Transverse colon (tissue), 4 donors: ENCODE measurements at regions not wholly inside any gene's neighbourhood (a gene's known extent, or its start where the extent isn't known, plus 50 kb on each side); places are given as distances from the start of the nearest gene placed in this dataset.

Source experiments
- DNase-seq: peaks from one replicate; pipeline ENCODE4 v3.0.0-alpha.2; 2019
- H3K27ac ChIP-seq, 4 donors: fragments of 200-600 bp; sonication (generic); 2 replicates each; pipeline ENCODE4 v1.5.1; 2016 to 2018; ENCODE audit warnings: inconsistent platforms in 4 of 4
- H3K27me3 ChIP-seq: fragments of 200-600 bp; sonication (generic); 2 replicates; pipeline ENCODE4 v1.5.1; 2017; ENCODE audit warnings: inconsistent platforms
- H3K36me3 ChIP-seq, 4 donors: fragments of 200-600 bp; sonication (generic); 2 replicates each; pipeline ENCODE4 v1.5.1; 2017 to 2019; ENCODE audit warnings: inconsistent platforms in 4 of 4
- H3K4me1 ChIP-seq, 4 donors: fragments of 200-600 bp; sonication (generic); 2 replicates each; pipeline ENCODE4 v1.5.1; 2017 to 2020; ENCODE audit warnings: inconsistent platforms in 4 of 4
- H3K4me3 ChIP-seq, 4 donors: fragments of 200-600 bp; sonication (generic); 1 replicate in 1 of 4; 2 replicates in 3 of 4; pipeline versions ENCODE4 v1.5.1 to v1.6.1; 2017 to 2019; ENCODE audit warnings: inconsistent platforms in 4 of 4
- H3K9me3 ChIP-seq, 2 donors: fragments of 200-600 bp; sonication (generic); 2 replicates each; pipeline ENCODE4 v1.5.1; 2017 to 2019; ENCODE audit warnings: inconsistent platforms in 2 of 2
- CTCF ChIP-seq, 5 experiments: fragments of 200-600 bp in 3 of 5; fragments of 450-650 bp in 2 of 5; sonication (generic) in 3 of 5; IDR thresholded peaks; 1 replicate in 2 of 5; 2 replicates in 3 of 5; pipeline ENCODE4 v1.5.1; 2016 to 2017; ENCODE audit warnings: antibody characterized with exemption in 5 of 5, inconsistent platforms in 3 of 5, mild to moderate bottlenecking in 2 of 5, moderate library complexity in 1 of 5
- EP300 ChIP-seq: sonication (generic); formaldehyde crosslinking; IDR thresholded peaks from one replicate; pipeline ENCODE4 v1.6.1; 2017; ENCODE audit warnings: antibody characterized with exemption, low read depth
- POLR2A ChIP-seq: fragments of 450-650 bp; IDR thresholded peaks from one replicate; pipeline ENCODE4 v1.6.1; 2016; ENCODE audit warnings: antibody characterized with exemption, mild to moderate bottlenecking, moderate library complexity
- POLR2AphosphoS5 ChIP-seq, 3 donors: sonication (generic); formaldehyde crosslinking; IDR thresholded peaks; one replicate each; pipeline ENCODE4 v1.6.1; 2016; ENCODE audit warnings: antibody characterized with exemption in 3 of 3
- WGBS, 2 donors: methylation state at CpG; one replicate each; pipeline ENCODE4 v1.1.5; 2018; ENCODE audit warnings: low coverage in 1 of 2; 5-methylcytosine and 5-hydroxymethylcytosine counted together
- in situ Hi-C, 4 donors: fragments of 200-750 bp; cut with MboI; loops; one replicate each; pipeline versions ENCODE4 v1.15.0 to v1.15.1; 2017; ENCODE audit warnings: low sequenced_read_pairs in 3 of 4, low pct_ligation_motif_present in 1 of 4, low pct_unique_long_range_greater_than_20kb in 1 of 4
- intact Hi-C: fragments of 100-400 bp; cut with DNase I; formaldehyde crosslinking; loops from one replicate; pipeline ENCODE4 v1.15.1; 2023; ENCODE audit warnings: low total_unique reads

- in situ Hi-C loops, result no loop called here
- Histone ChIP-seq H3K27ac (no peak overlapping the region), H3K9me3 (peaks cover 8% of the 10 kb centered on the region in 2 donors), H3K4me1 (peaks cover 0 to 5% (median 1%) of the 10 kb centered on the region in 4 donors), H3K27me3 (no peaks in the 10 kb centered on the region), H3K4me3 (no peak overlapping the region), H3K36me3 (no peaks in the 10 kb centered on the region)
- intact Hi-C loops, result no loop called here
- TF ChIP-seq CTCF (IDR thresholded peaks at IDR 0.05) (no peak), EP300 (no peak), POLR2A (no peak), POLR2AphosphoS5 (IDR thresholded peaks at IDR 0.05) (no peak)
- DNase-seq, result no peak
- WGBS, 2 donors, result 82 to 91% methylated on average over 2 to 3 of the region's 3 CpGs
These were observed 153.0 kb downstream of the ZNF621 start for GRCh38 chr3:40677749-40678148.

- H3K4me3 ChIP-seq, result no peak overlapping the region
- DNase-seq, result no peak
- WGBS, 2 donors, result 79 to 87% methylated on average over 4 of the region's 4 CpGs
- no peak for TF ChIP-seq POLR2A
- TF ChIP-seq POLR2AphosphoS5 (IDR thresholded peaks at IDR 0.05), result no peak
- TF ChIP-seq CTCF (IDR thresholded peaks at IDR 0.05), result no peak
- TF ChIP-seq EP300, result no peak
- H3K9me3 ChIP-seq, result peaks cover 6 to 8% of the 10 kb centered on the region in 2 donors
- H3K36me3 ChIP-seq, result no peaks in the 10 kb centered on the region
- H3K27me3 ChIP-seq, result no peaks in the 10 kb centered on the region
- in situ Hi-C loops, result no loop called here
- intact Hi-C loops, result no loop called here
- no peaks in the 10 kb centered on the region for H3K4me1 ChIP-seq
- H3K27ac ChIP-seq, result no peak overlapping the region
These were observed 154.5 kb downstream of the ZNF621 start for GRCh38 chr3:40679290-40679689.

- Histone ChIP-seq H3K9me3 (no peaks in the 10 kb centered on the region), H3K4me3 (no peak overlapping the region), H3K4me1 (no peaks in the 10 kb centered on the region), H3K27ac (no peak overlapping the region), H3K27me3 (no peaks in the 10 kb centered on the region), H3K36me3 (no peaks in the 10 kb centered on the region)
- DNase-seq, result no peak
- TF ChIP-seq EP300 (no peak), POLR2A (no peak), POLR2AphosphoS5 (IDR thresholded peaks at IDR 0.05) (no peak), CTCF (IDR thresholded peaks at IDR 0.05) (no peak)
- in situ Hi-C loops, result no loop called here
- intact Hi-C loops, result no loop called here
- 50 to 67% methylated on average over 2 to 3 of the region's 3 CpGs for WGBS, 2 donors
These were observed 156.2 kb downstream of the ZNF621 start for GRCh38 chr3:40680685-40681657.

GRCh38 chr3:40681658-40682055 lies 156.9 kb downstream of the ZNF621 start:
- DNase-seq, result no peak
- Histone ChIP-seq H3K4me1 (no peaks in the 10 kb centered on the region), H3K9me3 (no peaks in the 10 kb centered on the region), H3K36me3 (no peaks in the 10 kb centered on the region), H3K27ac (no peak overlapping the region), H3K27me3 (no peaks in the 10 kb centered on the region), H3K4me3 (no peak overlapping the region)
- 71 to 79% methylated on average over 1 of the region's 1 CpG for WGBS, 2 donors
- intact Hi-C loops, result no loop called here
- TF ChIP-seq POLR2AphosphoS5 (IDR thresholded peaks at IDR 0.05), result no peak
- no peak for TF ChIP-seq POLR2A
- TF ChIP-seq CTCF (IDR thresholded peaks at IDR 0.05), result no peak
- no peak for TF ChIP-seq EP300
- in situ Hi-C loops, result no loop called here
